Activated CD4-positive, alpha-beta T cell treated with anti-CD3 and anti-CD28 coated beads, Interleukin-2, Interleukin-4, amounts not matched to agents 100 ng/mL and 50 ng/mL, durations not matched to agents 16 hours and 8 hours (primary cell): ENCODE measurements at regions not wholly inside any gene's neighbourhood (a gene's known extent, or its start where the extent isn't known, plus 50 kb on each side); places are given as distances from the start of the nearest gene placed in this dataset.

Source experiments
- DNase-seq: peaks from one replicate; pipeline ENCODE4 v3.0.0-alpha.2; 2020; ENCODE audit warnings: low spot score

GRCh38 chr7:81606078-81606863, 163.6 kb downstream of the HGF start:
- no peak for DNase-seq

GRCh38 chr7:81605493-81605892, 164.4 kb downstream of the HGF start:
- no peak for DNase-seq

GRCh38 chr7:81604808-81605174, 165.1 kb downstream of the HGF start:
- no peak for DNase-seq

DNA sequence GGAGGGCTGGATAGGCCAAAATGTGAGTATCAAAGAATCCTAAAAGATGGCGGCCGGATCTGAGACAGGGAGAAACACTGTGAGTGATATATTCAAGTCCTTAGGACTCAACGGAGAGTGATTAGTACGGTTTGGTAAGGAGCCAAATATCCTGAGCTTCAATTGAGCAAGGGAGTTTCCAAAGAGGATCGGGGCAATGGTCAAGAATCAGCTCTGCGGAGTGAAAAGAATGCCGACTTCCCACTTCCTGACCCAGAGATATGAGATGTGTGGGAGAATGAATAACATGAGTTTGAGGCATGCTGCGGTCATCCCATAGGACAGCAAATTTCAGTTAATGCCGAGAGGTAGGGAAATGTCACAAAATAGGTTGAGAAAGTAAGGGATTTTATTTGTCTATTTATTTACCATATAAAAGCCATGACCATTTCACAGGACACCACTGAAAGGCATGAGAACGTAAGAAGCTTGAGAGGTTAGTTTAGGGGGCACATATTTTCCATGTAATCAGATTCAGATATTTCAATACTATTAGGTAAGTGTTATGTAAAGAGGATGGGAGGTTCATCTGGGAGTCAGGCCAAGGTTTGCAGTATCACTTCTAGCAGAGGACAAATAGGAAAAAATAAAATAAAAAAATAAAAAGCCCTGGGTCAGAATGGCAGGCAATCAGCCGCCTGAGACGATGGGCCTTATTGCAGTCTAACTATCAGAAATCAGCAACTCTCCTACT, 165.6 kb downstream of the HGF start:
- DNase-seq = no peak

DNA sequence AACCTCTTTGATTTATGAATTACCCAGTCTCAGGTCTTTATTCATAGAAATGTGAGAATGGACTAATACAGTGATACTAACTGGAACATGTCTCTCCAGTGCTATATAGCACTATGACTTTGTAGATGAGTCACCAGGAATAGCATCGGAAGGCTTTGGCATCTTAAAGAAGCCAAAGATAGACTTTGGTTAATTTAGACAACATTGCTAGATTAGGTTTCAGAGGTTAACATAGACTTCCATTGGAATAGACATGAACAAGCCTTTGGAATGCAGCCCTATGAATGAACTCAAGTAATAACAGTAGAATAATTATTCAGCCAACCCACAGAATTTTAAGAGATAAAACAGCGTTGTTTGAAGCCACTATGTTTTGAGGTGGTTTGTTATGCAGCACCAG, 169.2 kb downstream of the HGF start:
- DNase-seq = no peak

GRCh38 chr7:81598951-81599350, 170.9 kb downstream of the HGF start:
- no peak for DNase-seq

DNA sequence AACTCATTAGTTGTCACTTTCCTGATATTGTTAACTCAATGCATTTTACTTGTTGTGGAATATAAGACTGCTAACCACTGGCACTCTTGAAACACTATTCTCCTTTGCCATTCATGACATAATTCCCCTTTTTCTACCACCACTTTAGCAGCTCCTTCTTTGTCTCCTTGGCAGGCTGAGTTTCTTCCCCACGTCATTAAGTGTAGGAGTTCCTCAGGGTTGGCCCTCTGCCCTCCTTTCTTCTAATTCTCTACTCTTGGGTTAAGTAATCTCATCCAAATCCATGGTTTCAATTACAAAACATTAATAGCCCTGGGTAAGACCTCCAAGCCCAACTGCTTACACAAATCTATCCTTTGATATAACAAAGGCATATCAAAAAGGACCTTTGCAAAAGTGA, 175.1 kb downstream of the HGF start:
- DNase-seq = no peak

DNA sequence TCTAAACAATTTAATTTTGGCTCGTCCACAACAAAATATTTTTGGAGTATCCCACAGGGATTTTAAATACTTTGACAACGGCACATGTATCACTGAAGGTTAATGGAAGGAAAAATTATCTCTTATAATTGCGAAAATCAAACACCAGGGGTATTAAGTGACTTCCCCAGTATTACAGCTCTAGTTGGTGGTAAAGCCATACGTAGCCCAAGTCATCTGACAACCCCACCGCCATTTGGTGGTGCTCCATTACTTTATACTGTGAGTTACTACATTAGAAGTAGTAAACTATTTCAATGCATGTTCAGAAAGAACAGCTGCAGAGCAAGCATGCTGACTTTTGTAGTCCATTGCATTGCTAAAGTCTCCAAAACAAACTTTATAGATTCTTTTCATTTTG, 179.7 kb downstream of the HGF start:
- no peak for DNase-seq

DNA sequence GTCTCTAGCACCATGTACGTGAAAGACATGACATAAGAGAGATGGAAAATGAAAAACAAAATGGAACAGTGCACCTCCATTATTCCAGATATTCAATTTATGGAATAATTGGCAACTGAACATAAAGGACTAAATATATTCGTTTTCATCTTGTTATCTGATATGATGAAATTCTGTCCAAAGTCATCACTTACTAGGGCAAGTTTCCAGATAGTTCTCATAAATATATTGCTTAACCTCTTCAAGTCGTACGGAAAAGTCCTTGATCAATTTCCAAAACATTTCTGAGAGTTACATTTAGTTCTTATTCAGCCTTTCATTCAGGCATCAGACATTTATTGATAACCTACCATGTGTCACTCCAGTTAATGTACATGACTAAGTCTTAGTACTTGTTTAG, 185.2 kb downstream of the HGF start:
- no peak for DNase-seq

DNA sequence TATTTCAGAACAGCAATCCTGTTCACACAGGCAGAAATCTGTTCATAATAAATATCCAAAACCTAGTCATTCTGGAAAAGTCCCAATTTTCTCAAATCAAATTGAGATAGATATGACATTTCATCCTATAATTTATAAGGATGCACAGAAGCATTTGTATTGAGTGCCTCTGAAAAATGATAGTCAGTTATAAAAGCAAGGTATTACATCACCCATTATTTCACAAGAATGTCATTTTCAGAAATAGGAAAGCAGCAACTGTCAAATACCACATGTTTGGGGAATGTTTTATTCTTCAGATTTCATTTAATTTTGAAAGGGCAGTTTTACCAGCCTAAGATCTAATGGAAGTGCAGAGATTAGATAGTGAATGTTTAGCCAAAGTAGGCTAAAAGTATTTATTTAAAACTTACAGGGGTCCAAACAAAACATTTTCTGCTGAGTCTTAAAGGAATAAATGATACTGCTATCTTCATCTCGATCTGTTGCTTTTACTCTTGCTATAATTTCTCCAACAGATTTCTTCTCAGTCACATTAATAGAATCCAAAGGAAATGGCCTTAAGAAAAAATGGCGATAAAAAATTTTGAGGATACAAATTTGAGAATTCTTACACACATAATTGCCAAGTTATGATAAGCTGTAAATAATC, 185.8 kb downstream of the HGF start:
- DNase-seq = no peak

GRCh38 chr7:81583090-81583489, 186.8 kb downstream of the HGF start:
- no peak for DNase-seq

DNA sequence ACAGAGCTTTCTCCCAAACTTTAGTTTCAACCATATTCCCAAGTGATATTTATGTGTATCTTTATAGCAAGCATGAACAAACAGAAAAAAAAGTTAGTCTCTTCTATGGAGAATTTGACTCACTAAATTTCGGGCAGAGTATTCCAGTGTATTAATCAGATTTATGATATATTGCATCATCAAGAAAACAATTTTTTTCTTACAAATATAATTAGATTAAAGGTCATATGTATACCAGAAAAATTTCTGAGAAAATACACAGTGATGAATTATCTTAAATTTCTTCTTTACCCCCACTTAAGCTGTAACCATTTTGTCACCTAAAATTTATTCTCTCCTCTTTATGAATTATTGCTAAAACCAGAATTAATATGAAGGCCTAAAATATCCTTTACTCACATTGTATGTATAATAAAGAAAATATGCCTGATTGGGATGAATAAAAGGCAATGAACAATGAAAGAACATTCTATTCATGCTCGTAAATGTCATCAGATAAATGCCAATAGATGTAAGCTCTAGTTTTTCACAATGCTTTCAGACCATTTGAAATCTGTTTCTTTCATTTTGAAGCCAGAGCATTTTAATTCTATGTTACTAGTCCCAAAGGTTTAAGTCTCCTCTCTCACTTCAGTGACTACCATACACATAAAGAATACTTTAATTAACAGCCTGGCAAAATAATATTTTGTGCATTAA, 192.1 kb downstream of the HGF start:
- no peak for DNase-seq

GRCh38 chr7:81574723-81575326, 195.0 kb downstream of the HGF start:
- no peak for DNase-seq

DNA sequence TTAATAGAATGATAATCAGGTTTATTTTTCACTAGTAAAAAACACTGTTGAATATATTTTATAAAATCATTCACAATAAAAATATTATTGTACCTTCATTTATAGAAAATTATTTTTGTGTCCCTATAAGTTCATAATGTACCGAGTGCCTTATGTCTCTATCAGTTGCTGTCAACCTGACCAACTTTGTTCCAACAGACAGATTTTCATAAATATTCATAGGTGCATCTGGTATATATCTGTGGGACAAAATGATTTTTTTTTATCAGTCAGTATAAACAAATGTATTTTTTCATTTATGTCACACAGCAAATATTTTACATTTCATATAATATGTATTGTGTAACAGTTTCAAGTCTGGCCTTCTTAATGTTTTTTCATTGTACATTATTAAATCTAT, 195.9 kb downstream of the HGF start:
- no peak for DNase-seq

DNA sequence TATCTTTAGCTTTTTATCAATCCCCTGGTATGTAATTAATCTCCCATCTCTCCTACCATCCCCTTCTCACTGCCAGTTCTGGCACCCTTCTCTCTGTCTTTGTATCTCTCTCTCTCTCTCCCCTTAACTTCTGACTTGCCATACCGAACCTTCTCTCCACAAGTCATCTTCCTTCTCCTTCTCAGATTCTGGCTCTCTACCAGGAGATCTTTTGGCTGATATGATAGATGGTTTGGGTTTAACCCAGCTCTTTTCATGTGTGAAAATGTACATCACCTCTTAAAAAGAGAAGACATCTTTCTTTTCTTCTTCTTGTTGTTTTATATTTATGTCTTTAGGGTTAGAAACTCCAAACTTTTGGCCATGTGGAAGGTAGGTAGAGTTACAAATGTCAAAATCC, 196.7 kb downstream of the HGF start:
- DNase-seq = no peak

- DNase-seq = no peak
Observed at GRCh38 chr7:81562581-81562980, 207.3 kb downstream of the HGF start.

GRCh38 chr7:81560708-81561107, 209.1 kb downstream of the HGF start:
- DNase-seq = no peak

DNA sequence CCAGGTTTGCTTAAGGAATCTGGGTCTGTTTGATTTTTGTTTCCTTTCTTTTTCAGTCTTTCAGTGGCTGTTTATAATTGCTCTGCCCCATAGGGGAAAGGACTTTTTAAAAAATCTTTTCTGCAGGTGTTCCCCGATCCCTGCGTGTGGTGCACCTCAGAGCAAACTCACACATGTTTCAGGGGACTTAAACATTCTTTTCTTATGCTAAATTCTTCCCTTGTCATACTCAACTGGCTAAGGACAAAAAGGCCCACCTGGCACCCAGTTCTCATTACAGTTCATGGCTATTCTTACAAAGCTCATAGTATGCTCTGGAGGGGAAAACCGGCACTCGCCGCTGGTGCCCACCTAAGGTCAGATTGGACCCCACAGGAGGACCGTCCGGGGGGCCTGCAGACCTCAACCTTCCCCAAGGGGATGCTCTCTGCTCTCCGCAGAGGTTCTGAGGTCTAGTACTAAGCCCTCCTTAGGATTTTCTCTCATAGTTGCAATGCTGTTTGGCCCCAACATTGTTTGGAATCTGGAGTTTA, 220.3 kb downstream of the HGF start:
- no peak for DNase-seq

GRCh38 chr7:81534996-81535395, 234.9 kb downstream of the HGF start:
- DNase-seq = no peak

DNA sequence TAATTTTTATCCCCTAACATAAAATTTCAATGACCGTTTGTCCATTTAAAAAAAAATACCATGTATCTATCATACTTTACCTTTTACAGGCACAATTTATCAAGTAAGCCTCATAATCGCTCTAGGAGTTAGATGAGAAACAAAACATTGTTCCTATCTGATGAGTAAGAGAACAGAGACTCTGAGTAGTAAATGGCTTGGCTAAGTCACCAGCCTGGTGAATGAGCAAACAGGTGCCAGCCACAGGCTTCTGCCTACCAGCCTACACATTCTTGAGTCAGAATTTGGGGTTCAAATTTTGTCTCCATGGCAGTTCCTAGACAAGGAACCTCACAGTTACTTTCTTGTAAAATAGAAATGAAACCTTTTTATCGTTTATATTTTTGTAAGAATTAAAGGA, 235.4 kb downstream of the HGF start:
- DNase-seq = no peak

GRCh38 chr7:81533931-81534330, 235.9 kb downstream of the HGF start:
- DNase-seq = no peak

GRCh38 chr7:81533426-81533825, 236.4 kb downstream of the HGF start:
- no peak for DNase-seq
